Activated CD8-positive, alpha-beta T cell treated with anti-CD3 and anti-CD28 coated beads for 36 hours (primary cell): ENCODE measurements at regions not wholly inside any gene's neighbourhood (a gene's known extent, or its start where the extent isn't known, plus 50 kb on each side); places are given as distances from the start of the nearest gene placed in this dataset.

Experiments
- ATAC-seq: fragments of 200-7000 bp; cut with Tn5 transposase; one replicate; pipeline ENCODE4 v1.10.0; 2021; ENCODE audit warnings: mild to moderate bottlenecking, moderate library complexity
- CTCF ChIA-PET: fragments of 350-600 bp; sonication (Branson Sonifier 250); formaldehyde crosslinking; loops from one replicate; lab custom pipeline; 2021; ENCODE audit warnings: antibody characterized with exemption; lab: Charles Lee
- POLR2A ChIA-PET: fragments of 350-600 bp; sonication (Branson Sonifier 250); formaldehyde crosslinking; loops from one replicate; lab custom pipeline; 2021; ENCODE audit warnings: antibody characterized with exemption; lab: Charles Lee
- DNase-seq: peaks from one replicate; pipeline ENCODE4 v3.0.0-alpha.2; 2020
- H3K27ac Mint-ChIP-seq: one replicate; pipeline ENCODE4 v1.8.0; 2021; ENCODE audit warnings: mild to moderate bottlenecking, mixed read lengths
- H3K27me3 Mint-ChIP-seq: one replicate; pipeline ENCODE4 v1.8.0; 2021; ENCODE audit warnings: mixed read lengths
- H3K36me3 Mint-ChIP-seq: one replicate; pipeline ENCODE4 v1.8.0; 2021; ENCODE audit warnings: low read depth, mixed read lengths
- H3K4me1 Mint-ChIP-seq: one replicate; pipeline ENCODE4 v1.8.0; 2021; ENCODE audit warnings: low read depth, mixed read lengths
- H3K4me3 Mint-ChIP-seq: one replicate; pipeline ENCODE4 v1.8.0; 2021; ENCODE audit warnings: mild to moderate bottlenecking, moderate library complexity, mixed read lengths
- H3K9me3 Mint-ChIP-seq: one replicate; pipeline ENCODE4 v1.8.0; 2021; ENCODE audit warnings: mixed read lengths
- CTCF ChIP-seq: fragments of 200-600 bp; IDR thresholded peaks from one replicate; pipeline ENCODE4 v1.8.0; 2022; ENCODE audit warnings: antibody characterized with exemption, mild to moderate bottlenecking
- intact Hi-C: fragments of 100-400 bp; cut with micrococcal nuclease; formaldehyde crosslinking; loops from one replicate; pipeline ENCODE4 v1.10.0; 2022

GRCh38 chrY:14256817-14257168, 200.8 kb downstream of the VCY1B start:
- H3K4me3 Mint-ChIP-seq, result no peak overlapping the region
- peaks cover 16% of the 10 kb centered on the region for H3K4me1 Mint-ChIP-seq
- H3K9me3 Mint-ChIP-seq, result no peaks in the 10 kb centered on the region
- no peak for ATAC-seq
- TF ChIP-seq CTCF, result no peak
- intact Hi-C loops, result no loop called here
- H3K27me3 Mint-ChIP-seq, result no peaks in the 10 kb centered on the region
- ChIA-PET CTCF (no interaction called here), POLR2A (no interaction called here)
- H3K36me3 Mint-ChIP-seq, result no peaks in the 10 kb centered on the region
- no peak for DNase-seq
- H3K27ac Mint-ChIP-seq, result no peak overlapping the region

GRCh38 chrY:14277029-14277428, 221.0 kb downstream of the VCY1B start:
- no peak for DNase-seq
- Mint-ChIP-seq H3K4me3 (no peak overlapping the region), H3K27ac (no peak overlapping the region), H3K4me1 (no peaks in the 10 kb centered on the region), H3K36me3 (peaks cover 2% of the 10 kb centered on the region), H3K9me3 (peaks cover 5% of the 10 kb centered on the region), H3K27me3 (no peaks in the 10 kb centered on the region)
- intact Hi-C loops, result no loop called here
- no peak for ATAC-seq
- ChIA-PET POLR2A (no interaction called here), CTCF (no interaction called here)
- no peak for TF ChIP-seq CTCF

- Mint-ChIP-seq H3K4me3 (no peak overlapping the region), H3K36me3 (no peaks in the 10 kb centered on the region), H3K4me1 (no peaks in the 10 kb centered on the region), H3K27me3 (no peaks in the 10 kb centered on the region), H3K9me3 (no peaks in the 10 kb centered on the region), H3K27ac (no peak overlapping the region)
- no peak for DNase-seq
- ATAC-seq, result no peak
- ChIA-PET CTCF (no interaction called here), POLR2A (no interaction called here)
- intact Hi-C loops, result no loop called here
- no peak for TF ChIP-seq CTCF
These were observed 233.5 kb upstream of the NLGN4Y start for GRCh38 chrY:14290656-14291375.

GRCh38 chrY:14292382-14292781, 231.9 kb upstream of the NLGN4Y start:
- POLR2A ChIA-PET, result no interaction called here
- DNase-seq (no peak), ATAC-seq (no peak)
- CTCF ChIA-PET, result no interaction called here
- H3K9me3 Mint-ChIP-seq, result no peaks in the 10 kb centered on the region
- no peaks in the 10 kb centered on the region for H3K27me3 Mint-ChIP-seq
- TF ChIP-seq CTCF, result no peak
- no peaks in the 10 kb centered on the region for H3K4me1 Mint-ChIP-seq
- intact Hi-C loops, result no loop called here
- no peak overlapping the region for H3K4me3 Mint-ChIP-seq
- H3K27ac Mint-ChIP-seq, result no peak overlapping the region
- no peaks in the 10 kb centered on the region for H3K36me3 Mint-ChIP-seq

GRCh38 chrY:14300775-14301174, 223.6 kb upstream of the NLGN4Y start:
- DNase-seq (peak; percentile 7), ATAC-seq (peak; percentile 75)
- H3K27ac Mint-ChIP-seq, result no peak overlapping the region
- no peaks in the 10 kb centered on the region for H3K9me3 Mint-ChIP-seq
- H3K4me1 Mint-ChIP-seq, result peaks cover 18% of the 10 kb centered on the region
- ChIA-PET POLR2A (no interaction called here), CTCF (no interaction called here)
- no peak for TF ChIP-seq CTCF
- no peaks in the 10 kb centered on the region for H3K36me3 Mint-ChIP-seq
- no peak overlapping the region for H3K4me3 Mint-ChIP-seq
- no peaks in the 10 kb centered on the region for H3K27me3 Mint-ChIP-seq
- intact Hi-C loops, result no loop called here
